ENCODE measurements at regions not wholly inside any gene's neighbourhood (a gene's known extent, or its start where the extent isn't known, plus 50 kb on each side); places are given as distances from the start of the nearest gene placed in this dataset.

GRCh38 chr6:95364016-95364604 lies 213.2 kb upstream of the MANEA start:
- peak; percentile 1 to 62 for DNase-seq

- DNase-seq: no peak
Measured at GRCh38 chr6:95365454-95365853, 211.9 kb upstream of the MANEA start.

GRCh38 chr6:95366414-95366813 lies 210.9 kb upstream of the MANEA start:
- no peak for DNase-seq

GRCh38 chr6:95383878-95384277 lies 193.5 kb upstream of the MANEA start:
- DNase-seq: no peak

- DNase-seq: no peak
Measured at GRCh38 chr6:95384988-95385387, 192.3 kb upstream of the MANEA start.

GRCh38 chr6:95387845-95388244 lies 189.5 kb upstream of the MANEA start:
- DNase-seq: no peak

GRCh38 chr6:95404777-95405176 lies 172.6 kb upstream of the MANEA start:
- DNase-seq: no peak

- no peak for DNase-seq
Measured at GRCh38 chr6:95408111-95408510, 169.2 kb upstream of the MANEA start.

GRCh38 chr6:95410168-95410567 lies 167.2 kb upstream of the MANEA start:
- DNase-seq: no peak

GRCh38 chr6:95413789-95414188 lies 163.5 kb upstream of the MANEA start:
- no peak for DNase-seq

- no peak for DNase-seq
Measured at GRCh38 chr6:95417856-95418255, 159.5 kb upstream of the MANEA start.

GRCh38 chr6:95420792-95421191 lies 156.5 kb upstream of the MANEA start:
- no peak for DNase-seq

GRCh38 chr6:95423331-95423730 lies 154.0 kb upstream of the MANEA start:
- DNase-seq: peak in 1 of 2 experiments; percentile 6

GRCh38 chr6:95431637-95432228 lies 145.6 kb upstream of the MANEA start:
- peak; percentile 36 to 69 for DNase-seq

GRCh38 chr6:95439741-95440140 lies 137.6 kb upstream of the MANEA start:
- no peak for DNase-seq

- DNase-seq: no peak
Measured at GRCh38 chr6:95448208-95448607, 129.1 kb upstream of the MANEA start.

- DNase-seq: no peak
Measured at GRCh38 chr6:95469511-95469910, 107.8 kb upstream of the MANEA start.

GRCh38 chr6:95478941-95479340 lies 98.4 kb upstream of the MANEA start:
- DNase-seq: no peak

- DNase-seq: no peak
Measured at GRCh38 chr6:95487817-95488216, 89.5 kb upstream of the MANEA start.

GRCh38 chr6:95489185-95489863 lies 88.0 kb upstream of the MANEA start:
- no peak for DNase-seq

- no peak for DNase-seq
Measured at GRCh38 chr6:95496769-95497426, 80.4 kb upstream of the MANEA start.

GRCh38 chr6:95501032-95501904 lies 76.1 kb upstream of the MANEA start:
- DNase-seq: no peak

GRCh38 chr6:95503568-95503967 lies 73.8 kb upstream of the MANEA start:
- DNase-seq: no peak
